ENCODE measurements at regions not wholly inside any gene's neighbourhood (a gene's known extent, or its start where the extent isn't known, plus 50 kb on each side); places are given as distances from the start of the nearest gene placed in this dataset.
"Not testable (repeated sequence)": the region's sequence is repeated elsewhere in the genome, so short reads cannot be mapped to it uniquely, and the experiment has no call there.

GRCh38 chr5:126098330-126099017, 324.7 kb upstream of the GRAMD2B start:
- no peak for DNase-seq

DNA sequence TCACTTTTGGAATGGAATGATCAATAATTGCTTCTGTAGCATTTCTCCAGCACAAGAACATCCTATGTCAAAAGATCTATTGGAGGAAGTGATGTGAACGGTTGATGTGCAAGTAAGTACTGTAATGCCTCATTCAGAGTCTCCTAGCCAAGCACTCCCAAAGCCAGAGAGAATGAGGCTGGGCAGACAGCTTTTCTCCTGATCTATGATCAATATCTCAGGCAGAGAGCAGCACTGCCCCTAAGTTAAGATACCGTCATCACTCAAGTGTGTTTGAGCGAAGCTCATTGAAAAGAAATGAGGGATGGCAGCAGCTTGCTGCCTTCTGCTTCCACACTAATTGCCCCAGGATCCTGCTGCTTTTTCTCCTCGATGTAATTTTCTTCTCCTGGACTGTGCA, 324.1 kb upstream of the GRAMD2B start:
- no peak for DNase-seq

DNA sequence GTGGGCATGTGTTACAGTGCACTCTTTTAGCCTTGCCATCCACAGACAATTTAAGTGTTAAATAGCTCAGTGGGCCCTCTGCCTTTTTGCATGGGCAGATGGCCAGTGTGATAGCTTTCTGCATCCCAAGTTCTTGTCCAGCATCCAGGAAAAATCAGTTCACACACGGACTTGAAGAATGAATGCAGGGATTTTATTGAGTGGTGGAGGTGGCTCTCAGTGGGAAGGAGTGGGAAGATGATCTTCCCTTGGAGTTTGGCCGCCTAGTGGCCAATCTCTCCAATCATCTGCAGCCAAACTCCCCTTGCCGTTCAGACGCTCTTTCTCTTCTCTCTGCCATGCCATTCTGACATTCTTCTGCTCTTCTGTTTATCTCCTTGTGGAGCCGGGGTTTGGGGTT, 322.4 kb upstream of the GRAMD2B start:
- no peak for DNase-seq

GRCh38 chr5:126101901-126102300, 321.3 kb upstream of the GRAMD2B start:
- no peak for DNase-seq

DNA sequence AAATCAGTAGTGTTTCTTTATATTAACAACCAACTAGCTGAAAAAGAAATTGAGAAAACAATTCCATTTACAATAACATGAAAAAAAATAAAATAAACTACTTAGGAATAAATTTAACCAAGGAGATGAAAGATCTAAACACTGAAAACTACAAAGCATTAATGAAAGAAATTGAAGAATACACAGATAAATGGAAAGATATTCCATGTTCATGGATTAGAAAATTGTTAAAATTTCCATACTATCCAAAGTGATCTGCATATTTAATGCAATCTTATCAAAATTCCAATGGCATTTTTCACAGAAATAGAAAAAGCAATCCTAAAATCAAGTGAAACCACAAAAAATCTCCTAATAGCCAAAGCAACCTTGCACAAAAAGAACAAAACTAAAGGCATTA, 320.2 kb upstream of the GRAMD2B start:
- DNase-seq: no peak

DNA sequence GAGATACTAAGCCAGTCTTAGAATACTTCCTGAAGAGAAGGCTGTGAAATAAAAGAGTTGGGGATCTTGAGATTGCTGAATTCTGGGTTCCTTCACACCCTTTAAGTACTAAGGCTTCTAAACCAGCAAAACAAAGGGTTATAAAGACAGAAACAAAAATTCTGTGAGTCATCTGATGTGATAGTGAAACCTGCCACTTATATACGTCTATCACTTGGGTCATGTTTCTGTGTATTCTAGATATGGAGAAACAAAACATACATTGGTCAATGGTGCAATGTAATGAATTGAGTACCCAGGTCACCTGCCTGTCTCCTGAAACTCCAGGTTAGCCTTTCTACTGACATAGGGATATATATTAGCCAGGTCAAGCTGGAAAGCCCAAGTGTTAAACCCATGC, 319.3 kb upstream of the GRAMD2B start:
- DNase-seq: no peak

DNA sequence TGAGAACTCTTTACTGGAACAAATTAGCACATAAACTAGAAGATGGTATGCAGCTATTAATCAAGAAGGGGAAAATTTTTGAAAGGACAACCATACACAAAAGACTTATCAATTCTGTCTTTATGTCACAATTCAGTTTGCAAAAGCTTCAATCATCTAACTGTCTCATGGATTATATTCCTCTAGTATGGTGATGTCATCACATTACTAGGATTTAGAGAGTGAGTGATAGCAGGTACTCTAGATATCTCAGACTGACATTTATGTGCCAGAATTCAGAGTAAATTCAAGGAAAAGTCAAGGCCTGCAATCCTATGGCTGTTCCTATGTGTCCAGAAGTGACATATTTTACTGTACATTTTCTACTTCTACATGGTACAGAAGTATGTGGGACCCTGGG, 318.9 kb upstream of the GRAMD2B start:
- DNase-seq: no peak

DNA sequence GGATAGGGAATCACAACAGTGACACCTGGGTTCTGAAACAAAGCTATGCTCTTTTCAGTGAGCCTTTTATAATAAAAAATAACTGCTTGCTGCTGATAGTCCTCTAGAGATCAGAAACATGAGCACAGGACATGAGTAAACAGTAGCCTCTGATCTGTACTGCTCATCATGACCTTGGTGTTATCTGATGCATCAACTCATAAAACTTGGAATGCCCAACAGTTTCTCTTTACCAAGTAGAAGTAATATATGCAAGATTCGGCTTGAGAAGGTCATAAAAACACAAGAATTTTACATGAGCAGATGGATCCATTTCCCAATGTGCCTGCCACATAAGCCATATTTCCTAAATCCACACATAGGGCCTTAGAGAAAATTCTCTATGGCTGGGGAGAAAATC, 318.3 kb upstream of the GRAMD2B start:
- no peak for DNase-seq

- DNase-seq: no peak
Observed at GRCh38 chr5:126106029-126106428, 317.2 kb upstream of the GRAMD2B start.

DNA sequence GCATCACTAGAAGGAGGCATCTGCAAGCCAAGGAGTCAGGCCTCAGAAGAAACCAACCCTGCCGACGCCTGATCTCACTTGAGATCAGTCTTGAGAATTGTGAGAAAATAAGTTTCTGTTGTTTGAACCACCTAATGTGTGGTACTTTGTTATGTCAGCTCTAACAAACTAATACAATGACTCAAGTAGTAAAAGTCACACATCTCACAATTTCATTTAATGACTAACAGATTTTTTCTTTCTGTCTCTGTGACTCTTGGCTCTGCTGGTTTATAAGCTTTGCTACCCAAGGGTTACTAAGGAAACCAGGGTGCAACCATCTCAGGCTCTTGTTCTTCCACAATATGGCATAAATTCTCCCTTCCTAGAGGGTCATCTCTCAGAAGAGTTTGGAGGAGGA, 315.8 kb upstream of the GRAMD2B start:
- no peak for DNase-seq

- DNase-seq: no peak
Observed at GRCh38 chr5:126108470-126108869, 314.7 kb upstream of the GRAMD2B start.

- DNase-seq: no peak
Observed at GRCh38 chr5:126115059-126115629, 308.1 kb upstream of the GRAMD2B start.

GRCh38 chr5:126117044-126117443, 306.2 kb upstream of the GRAMD2B start:
- DNase-seq: no peak

GRCh38 chr5:126119887-126120442, 303.2 kb upstream of the GRAMD2B start:
- DNase-seq: no peak

GRCh38 chr5:126120939-126121338, 302.3 kb upstream of the GRAMD2B start:
- DNase-seq: no peak

- no peak for DNase-seq
Observed at GRCh38 chr5:126122942-126123341, 300.3 kb upstream of the GRAMD2B start.

DNA sequence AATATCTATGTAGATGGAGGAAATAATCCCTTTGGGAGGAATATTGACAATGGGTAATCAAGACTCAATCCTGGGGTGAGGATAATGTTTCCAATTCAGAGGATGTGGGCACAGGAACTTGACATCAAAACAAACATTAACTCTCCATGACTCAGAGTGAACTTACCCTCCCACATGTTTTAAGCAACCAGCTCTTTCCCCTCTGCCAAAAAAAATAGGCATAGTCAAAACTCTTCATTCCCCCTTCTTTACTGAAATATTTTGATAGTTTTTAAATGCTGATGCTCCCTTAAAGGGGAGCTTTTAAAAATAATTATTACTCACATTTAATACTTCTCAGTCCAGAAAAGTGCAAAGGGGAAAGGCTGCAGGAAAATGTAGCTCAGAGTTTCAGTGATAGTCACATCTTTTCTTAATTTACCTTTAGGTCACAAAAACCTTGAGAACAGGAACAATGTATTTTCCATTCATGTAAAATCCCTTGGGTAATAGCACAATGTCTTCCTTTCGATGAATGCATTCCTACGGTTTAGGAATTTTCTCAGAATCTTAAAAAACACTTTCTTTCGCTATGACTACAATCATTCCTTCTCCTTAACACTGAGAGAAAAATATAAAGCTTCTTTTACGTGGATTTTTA, 298.4 kb upstream of the GRAMD2B start:
- no peak for DNase-seq

GRCh38 chr5:126125407-126125806, 297.8 kb upstream of the GRAMD2B start:
- no peak for DNase-seq

- no peak for DNase-seq
Observed at GRCh38 chr5:126126574-126126973, 296.6 kb upstream of the GRAMD2B start.

DNA sequence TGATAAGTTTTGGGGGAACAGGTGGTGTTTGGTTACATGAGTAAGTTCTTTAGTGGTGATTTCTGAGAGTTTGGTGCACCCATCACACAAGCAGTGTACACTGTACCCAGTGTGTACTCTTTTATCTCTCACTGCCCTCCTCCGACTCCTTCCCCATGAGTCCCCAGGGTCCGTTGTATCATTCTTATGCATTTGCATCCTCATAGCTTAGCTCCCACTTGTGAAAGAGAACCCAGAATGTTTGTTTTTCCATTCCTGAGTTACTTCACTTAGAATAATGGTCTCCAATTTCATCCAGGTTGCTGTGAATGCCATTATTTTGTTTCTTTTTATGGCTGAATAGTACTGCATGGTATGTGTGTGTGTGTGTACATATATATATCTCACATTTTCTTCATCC, 295.8 kb upstream of the GRAMD2B start:
- DNase-seq: not testable (repeated sequence)

DNA sequence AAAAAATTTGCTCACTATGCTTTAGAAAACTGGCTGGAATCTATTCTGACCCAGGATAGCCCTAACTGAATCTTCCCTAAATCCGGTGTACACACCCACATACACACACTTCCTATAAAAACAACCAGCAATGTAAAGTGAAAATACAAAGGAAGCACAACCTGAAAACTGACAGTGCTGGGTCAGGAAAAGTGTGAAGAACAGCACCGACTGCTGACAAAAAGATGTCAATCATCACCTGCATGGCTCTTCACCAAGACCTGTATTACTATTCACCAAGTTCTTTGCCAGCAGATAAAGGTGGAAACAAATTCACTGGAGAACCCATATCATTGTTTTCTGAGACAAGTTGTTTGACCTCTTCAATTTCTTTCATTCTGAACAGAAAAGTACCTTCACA, 293.8 kb upstream of the GRAMD2B start:
- no peak for DNase-seq

DNA sequence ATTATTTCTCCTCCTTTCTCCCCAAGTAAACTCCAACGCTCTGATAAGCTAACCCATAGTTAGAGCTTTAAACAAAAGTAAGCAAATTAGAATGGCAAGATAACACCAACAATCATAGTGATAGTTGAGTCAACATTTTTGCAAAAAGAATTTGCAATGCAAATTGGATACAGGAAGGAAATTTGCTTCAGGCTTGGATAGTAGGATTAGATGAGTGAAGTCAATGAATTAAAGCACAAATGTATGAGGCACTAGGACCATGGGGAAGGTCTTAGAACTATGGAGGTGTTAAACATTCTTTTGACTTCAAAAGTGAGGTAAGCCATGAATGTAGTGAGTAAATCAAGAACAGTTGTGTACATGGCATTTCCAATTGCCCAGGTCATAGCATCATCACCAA, 289.8 kb upstream of the GRAMD2B start:
- no peak for DNase-seq

GRCh38 chr5:126137891-126138280, 285.3 kb upstream of the GRAMD2B start:
- no peak for DNase-seq

- no peak for DNase-seq
Observed at GRCh38 chr5:126138281-126138931, 284.8 kb upstream of the GRAMD2B start.

Measured in SIG-M5 (cell line).